Endothelial cell of umbilical vein (primary cell): ENCODE measurements at regions not wholly inside any gene's neighbourhood (a gene's known extent, or its start where the extent isn't known, plus 50 kb on each side); places are given as distances from the start of the nearest gene placed in this dataset.

Experiments used
- POLR2A ChIP-seq: IDR thresholded peaks from 2 replicates; pipeline ENCODE4 v1.6.1; 2012; ENCODE audit warnings: low read depth, mild to moderate bottlenecking, control low read depth, low read length
- POLR2AphosphoS5 ChIP-seq: IDR thresholded peaks from 2 replicates; pipeline ENCODE4 v1.6.1; 2012; ENCODE audit warnings: low read depth, mild to moderate bottlenecking, control low read depth, low read length, moderate library complexity; ENCODE audit not compliant: insufficient read depth
- TF ChIP-seq, protein P1 (sequence below), 2 donors: IDR thresholded peaks; 1 replicate in 1 of 2; 2 replicates in 1 of 2; pipeline ENCODE4 v1.5.1; 2011; ENCODE audit warnings: low read length in 2 of 2, mild to moderate bottlenecking in 2 of 2, moderate library complexity in 2 of 2, control low read depth in 1 of 2, inconsistent platforms in 1 of 2, low read depth in 1 of 2; ENCODE audit not compliant: insufficient read depth in 1 of 2; ENCODE audit errors: extremely low read depth in 1 of 2

DNA sequence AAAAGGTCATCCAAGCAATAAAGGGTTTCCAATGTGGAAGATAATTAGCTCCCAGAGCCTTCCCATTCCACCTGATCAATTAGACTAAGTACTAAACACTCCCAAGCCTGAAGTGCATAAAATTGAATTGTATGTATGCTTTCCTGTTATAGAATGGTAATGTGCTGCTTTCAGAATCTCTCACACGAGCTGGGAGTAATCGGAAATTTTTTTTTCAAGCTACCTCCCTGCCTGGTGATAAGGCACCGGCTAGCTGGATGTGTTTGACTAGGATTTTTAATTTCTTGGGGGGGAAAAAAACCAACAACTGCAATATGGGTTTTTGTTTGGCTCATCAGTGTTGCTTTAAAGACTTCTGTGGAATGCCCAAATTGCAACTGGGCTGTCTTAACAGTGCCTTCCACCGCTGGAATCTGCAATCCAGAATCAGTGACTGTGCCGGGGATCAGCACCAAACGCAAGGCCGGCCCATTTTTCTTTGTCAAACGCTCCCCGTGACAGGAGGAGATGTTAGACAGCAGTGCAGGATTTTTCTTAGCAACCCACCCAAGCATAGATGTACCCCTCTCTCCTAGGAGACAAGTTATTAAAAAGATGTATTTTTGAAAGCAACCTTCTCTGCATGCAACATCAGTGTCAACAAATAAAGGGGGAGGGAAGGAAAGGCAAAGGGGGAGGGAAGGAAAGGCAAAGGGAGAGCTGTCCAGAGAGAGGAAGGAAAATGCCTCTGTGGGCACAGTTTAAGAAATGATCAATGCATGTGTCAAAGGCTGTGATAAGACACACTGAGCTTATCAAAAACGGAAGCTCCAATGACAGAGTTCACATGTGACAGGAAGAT lies 387.2 kb downstream of the NPIPA8 start:
- TF ChIP-seq, protein P1, sequence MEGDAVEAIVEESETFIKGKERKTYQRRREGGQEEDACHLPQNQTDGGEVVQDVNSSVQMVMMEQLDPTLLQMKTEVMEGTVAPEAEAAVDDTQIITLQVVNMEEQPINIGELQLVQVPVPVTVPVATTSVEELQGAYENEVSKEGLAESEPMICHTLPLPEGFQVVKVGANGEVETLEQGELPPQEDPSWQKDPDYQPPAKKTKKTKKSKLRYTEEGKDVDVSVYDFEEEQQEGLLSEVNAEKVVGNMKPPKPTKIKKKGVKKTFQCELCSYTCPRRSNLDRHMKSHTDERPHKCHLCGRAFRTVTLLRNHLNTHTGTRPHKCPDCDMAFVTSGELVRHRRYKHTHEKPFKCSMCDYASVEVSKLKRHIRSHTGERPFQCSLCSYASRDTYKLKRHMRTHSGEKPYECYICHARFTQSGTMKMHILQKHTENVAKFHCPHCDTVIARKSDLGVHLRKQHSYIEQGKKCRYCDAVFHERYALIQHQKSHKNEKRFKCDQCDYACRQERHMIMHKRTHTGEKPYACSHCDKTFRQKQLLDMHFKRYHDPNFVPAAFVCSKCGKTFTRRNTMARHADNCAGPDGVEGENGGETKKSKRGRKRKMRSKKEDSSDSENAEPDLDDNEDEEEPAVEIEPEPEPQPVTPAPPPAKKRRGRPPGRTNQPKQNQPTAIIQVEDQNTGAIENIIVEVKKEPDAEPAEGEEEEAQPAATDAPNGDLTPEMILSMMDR (IDR thresholded peaks at IDR 0.05; ENCODE audit: extremely low read depth in 1 of 2, insufficient read depth in 1 of 2, low read depth in 1 of 2, low read length in 2 of 2), result no peak
- TF ChIP-seq POLR2A, result no peak
- TF ChIP-seq POLR2AphosphoS5, result no peak
